ENCODE measurements at regions not wholly inside any gene's neighbourhood (a gene's known extent, or its start where the extent isn't known, plus 50 kb on each side); places are given as distances from the start of the nearest gene placed in this dataset.

DNA sequence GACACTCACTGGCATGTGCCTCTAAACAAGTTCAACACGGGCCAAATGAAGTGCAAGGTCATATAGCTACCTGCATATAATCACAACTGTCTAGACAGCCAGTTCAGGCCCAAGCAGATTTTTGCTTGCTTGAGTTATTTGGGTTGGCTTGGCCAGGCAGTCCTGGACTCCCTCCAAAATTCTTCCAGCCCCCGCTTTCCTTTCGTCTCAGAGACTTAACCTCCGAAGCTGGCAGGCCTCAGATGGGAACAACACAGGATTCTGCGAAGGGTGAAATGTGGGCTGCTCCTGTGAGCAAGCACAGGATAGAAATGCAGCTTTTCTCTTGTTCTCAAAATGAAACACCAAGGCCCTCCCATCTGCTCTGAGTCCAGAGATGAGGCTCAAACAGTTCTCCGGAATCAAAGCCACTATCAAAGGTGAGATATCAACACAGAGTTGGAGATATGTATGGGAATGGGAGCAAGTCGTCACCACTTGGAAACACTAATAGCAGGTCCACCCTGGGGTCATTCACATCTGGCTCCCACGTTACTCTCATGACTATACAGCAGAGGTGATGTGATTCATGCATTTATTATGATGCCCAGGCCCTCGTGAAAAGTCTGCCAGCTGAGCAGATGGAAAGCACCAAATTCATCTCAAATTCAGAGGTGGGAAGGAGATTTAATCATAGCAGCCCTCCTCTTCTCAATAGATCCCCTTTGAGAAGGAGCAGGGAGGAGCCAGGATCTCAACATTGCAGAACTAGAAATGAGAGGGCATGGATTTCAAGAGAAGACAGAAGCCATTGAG lies 389.8 kb downstream of the NUAK1 start:
- DNase-seq (ENCODE audit: low spot score): no peak

GRCh38 chr12:105750096-105750495 lies 388.7 kb downstream of the NUAK1 start:
- no peak for DNase-seq (ENCODE audit: low spot score)

GRCh38 chr12:105754313-105754712 lies 384.4 kb downstream of the NUAK1 start:
- DNase-seq (ENCODE audit: low spot score): no peak

DNA sequence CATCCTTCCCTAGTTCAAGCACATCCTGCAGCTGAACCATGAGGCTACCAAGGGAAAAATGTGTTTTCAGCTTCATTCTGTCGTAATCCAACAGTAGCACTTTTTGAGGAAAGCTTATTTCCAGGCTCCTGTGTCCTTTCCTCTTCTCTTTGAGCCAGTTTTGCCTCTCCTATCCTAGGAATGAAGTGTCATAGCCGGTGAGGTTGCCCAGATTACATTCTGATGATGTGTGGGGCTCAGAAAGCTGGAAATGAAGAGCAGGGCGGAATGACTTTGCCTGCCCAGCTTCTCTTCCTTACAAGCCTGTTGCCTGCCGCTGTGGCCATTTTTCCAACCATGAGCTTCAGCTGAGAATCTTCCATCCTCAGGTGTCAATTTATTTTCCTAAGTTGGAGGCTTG lies 381.8 kb downstream of the NUAK1 start:
- no peak for DNase-seq (ENCODE audit: low spot score)

- DNase-seq (ENCODE audit: low spot score): no peak
These were observed 379.6 kb downstream of the NUAK1 start for GRCh38 chr12:105759149-105759548.

- no peak for DNase-seq (ENCODE audit: low spot score)
These were observed 377.7 kb downstream of the NUAK1 start for GRCh38 chr12:105761075-105761474.

DNA sequence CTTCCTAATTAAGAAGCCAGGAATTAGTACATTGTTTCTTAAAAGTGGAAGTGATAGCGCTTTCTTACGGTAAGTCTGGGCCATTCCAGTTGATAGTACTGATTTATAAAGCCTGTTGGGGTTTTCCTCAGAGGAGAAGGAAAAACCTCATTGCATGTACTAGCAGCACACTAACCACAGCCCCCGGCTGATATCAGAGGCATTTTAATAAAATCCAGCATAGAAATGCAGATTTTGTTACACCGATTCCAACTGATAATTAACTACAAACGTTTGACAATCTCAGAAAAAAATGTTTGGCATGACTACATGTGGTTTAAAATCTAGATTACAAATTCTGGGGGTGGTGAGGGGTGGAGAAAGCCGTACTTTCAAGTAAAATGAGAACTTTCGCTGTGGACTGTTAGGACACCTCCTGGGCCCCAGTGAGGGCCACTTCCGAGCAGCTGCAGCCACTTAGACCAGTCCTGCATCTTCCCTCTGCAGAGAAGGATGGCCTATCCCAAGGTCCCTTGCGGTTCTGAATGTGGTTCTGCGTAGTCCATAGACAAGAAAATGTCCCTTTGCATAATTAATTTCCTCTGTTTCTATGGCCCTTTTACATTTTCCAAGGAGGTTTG lies 374.4 kb downstream of the NUAK1 start:
- no peak for DNase-seq (ENCODE audit: low spot score)

DNA sequence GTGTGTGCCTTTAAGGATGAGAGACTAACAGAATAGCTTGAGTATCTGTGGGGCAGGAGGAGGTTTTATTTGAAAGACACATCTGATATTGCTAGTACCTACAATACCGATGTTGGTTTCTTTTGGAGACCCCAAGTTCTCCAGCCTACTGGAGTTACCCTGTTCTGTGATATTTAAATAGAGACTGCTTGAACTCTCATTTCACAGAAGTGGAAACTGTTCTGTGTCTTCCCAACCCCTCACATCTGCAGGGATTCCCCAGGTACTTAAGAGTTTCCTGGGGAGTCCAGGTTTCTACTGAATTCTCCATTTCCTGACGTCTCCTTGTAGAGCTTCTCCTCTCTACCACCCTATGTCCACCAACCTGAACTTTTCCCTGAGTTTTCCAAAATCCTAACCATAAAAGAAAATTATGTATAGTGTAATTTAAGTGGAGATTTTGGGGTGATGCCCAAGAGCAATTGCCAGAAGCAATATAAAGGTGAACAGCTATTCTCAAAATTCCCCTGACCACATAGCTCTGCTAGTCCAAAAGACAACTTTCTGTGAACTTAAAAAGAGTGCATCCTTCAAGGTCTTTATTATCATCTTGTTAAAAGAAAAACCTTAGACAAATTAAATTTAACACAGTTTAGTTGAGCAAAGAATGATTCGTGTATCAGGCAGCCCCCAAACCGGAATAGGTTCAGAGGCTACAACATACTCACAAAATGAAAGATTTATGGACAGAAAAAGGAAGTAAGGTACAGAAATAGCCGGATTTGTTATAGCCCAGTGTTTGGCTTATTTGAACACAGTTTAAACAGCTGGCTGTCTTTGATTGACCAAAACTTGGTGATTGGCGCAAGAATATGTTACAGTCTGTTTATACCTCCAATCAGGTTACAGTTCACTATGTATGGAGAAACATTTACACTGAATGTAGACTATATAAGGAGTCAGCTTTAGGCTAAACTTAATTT lies 373.4 kb downstream of the NUAK1 start:
- DNase-seq (ENCODE audit: low spot score): no peak

DNA sequence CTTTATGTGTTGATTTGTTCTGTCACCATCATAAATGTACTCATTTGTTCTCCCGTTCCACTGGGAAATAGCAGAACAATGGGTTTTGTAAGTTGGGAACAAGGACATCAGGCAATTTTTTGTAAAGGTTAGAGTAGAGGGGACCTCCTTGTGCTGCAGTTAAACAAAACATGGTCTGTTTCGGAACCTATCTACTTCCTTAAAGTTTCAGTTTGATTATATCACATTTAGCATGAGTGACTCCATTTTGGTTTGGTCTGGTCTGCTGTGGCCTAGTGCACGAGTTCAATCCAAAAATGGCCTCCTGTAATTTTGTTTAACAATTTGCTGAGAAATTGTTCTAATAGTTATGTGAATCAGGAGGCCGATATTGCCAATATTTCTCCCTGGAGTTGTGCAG lies 372.7 kb downstream of the NUAK1 start:
- no peak for DNase-seq (ENCODE audit: low spot score)

- no peak for DNase-seq (ENCODE audit: low spot score)
These were observed 369.3 kb downstream of the NUAK1 start for GRCh38 chr12:105769486-105769885.

GRCh38 chr12:105773471-105773870 lies 365.3 kb downstream of the NUAK1 start:
- no peak for DNase-seq (ENCODE audit: low spot score)

DNA sequence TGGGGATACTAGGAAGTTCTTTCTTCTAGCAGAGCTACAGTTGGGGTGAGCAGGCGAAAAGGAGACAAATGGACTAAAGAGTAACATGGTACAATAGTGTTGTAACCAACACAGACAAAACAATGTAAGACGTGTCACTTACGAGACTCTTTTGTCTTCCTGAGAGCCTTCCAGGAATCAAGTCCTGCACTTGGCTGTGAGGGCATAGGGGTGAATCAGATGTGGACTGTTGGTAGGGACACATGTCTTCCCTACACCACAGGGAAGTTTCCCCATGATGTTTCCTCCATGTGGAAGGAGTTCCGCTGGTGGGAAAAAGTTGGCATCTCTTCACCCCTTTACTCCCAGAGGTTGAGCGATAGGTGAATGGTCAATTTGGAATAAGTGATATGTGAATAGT lies 364.7 kb downstream of the NUAK1 start:
- no peak for DNase-seq (ENCODE audit: low spot score)

DNA sequence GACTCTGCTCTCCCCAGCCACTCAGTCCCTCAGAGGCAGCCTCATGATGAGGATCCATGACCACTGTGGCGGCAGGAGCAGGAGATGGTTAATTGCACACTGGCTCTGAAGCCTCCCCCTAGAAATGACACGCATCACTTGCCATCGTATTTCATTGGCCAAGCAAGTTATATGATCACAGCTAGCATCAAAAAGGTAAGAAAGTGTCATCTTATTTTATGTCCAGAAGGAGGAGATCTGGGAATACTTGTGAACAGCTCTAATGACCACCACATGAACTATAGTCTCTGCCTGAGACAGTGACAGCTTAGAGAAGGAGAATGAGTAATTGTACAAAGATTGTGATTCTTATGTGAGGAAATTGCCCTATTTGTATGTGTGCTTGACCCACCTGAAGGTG lies 363.4 kb downstream of the NUAK1 start:
- DNase-seq (ENCODE audit: low spot score): no peak

- no peak for DNase-seq (ENCODE audit: low spot score)
These were observed 354.5 kb downstream of the NUAK1 start for GRCh38 chr12:105783983-105784947.

- no peak for DNase-seq (ENCODE audit: low spot score)
These were observed 345.3 kb downstream of the NUAK1 start for GRCh38 chr12:105793421-105793820.

- DNase-seq (ENCODE audit: low spot score): no peak
These were observed 340.4 kb downstream of the NUAK1 start for GRCh38 chr12:105798256-105798845.

DNA sequence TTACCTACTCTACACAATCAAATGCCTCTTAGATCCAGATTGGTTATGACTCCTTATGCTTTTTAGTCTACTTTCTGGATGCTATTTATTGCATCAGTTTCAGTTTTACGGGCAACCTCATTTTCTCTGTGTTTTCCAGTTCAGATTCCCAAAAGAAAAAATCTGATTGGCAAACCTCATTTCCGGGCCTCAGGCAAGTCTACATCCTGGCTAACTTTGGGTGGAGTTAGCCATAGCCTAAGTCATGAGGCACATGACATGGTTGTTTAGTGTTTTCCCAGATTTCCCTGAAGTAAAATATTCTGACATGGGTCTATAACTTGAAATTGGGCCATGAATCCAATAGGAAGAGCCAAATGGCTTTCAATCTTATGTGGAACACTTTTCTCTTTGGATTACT lies 339.7 kb downstream of the NUAK1 start:
- no peak for DNase-seq (ENCODE audit: low spot score)

- no peak for DNase-seq (ENCODE audit: low spot score)
These were observed 337.4 kb downstream of the NUAK1 start for GRCh38 chr12:105801351-105801750.

- no peak for DNase-seq (ENCODE audit: low spot score)
These were observed 335.5 kb downstream of the NUAK1 start for GRCh38 chr12:105803292-105803691.

- DNase-seq (ENCODE audit: low spot score): no peak
These were observed 334.0 kb downstream of the NUAK1 start for GRCh38 chr12:105804591-105805265.

All from ecto neural progenitor cell (in vitro differentiated cells).